Suprapubic skin (tissue), 4 donors: ENCODE measurements at regions not wholly inside any gene's neighbourhood (a gene's known extent, or its start where the extent isn't known, plus 50 kb on each side); places are given as distances from the start of the nearest gene placed in this dataset.

Experiments used
- CTCF ChIP-seq, 2 donors: fragments of 200-600 bp in 1 of 2; fragments of 450-650 bp in 1 of 2; sonication (generic) in 1 of 2; IDR thresholded peaks; one replicate each; pipeline ENCODE4 v1.5.1; 2016 to 2019; ENCODE audit warnings: antibody characterized with exemption in 2 of 2, mild to moderate bottlenecking in 1 of 2, moderate library complexity in 1 of 2
- EP300 ChIP-seq: sonication (generic); formaldehyde crosslinking; IDR thresholded peaks from one replicate; pipeline ENCODE4 v1.6.1; 2017; ENCODE audit warnings: antibody characterized with exemption
- POLR2A ChIP-seq, 2 donors: fragments of 450-650 bp; IDR thresholded peaks; one replicate each; pipeline ENCODE4 v1.6.1; 2017; ENCODE audit warnings: antibody characterized with exemption in 2 of 2, mild to moderate bottlenecking in 2 of 2, moderate library complexity in 2 of 2
- POLR2AphosphoS5 ChIP-seq, 3 donors: sonication (generic); formaldehyde crosslinking; IDR thresholded peaks; one replicate each; pipeline ENCODE4 v1.6.1; 2017; ENCODE audit warnings: antibody characterized with exemption in 3 of 3

GRCh38 chr12:46124132-46124847 is 133.9 kb upstream of the SCAF11 start:
- no peak for TF ChIP-seq CTCF (IDR thresholded peaks at IDR 0.05)
- no peak for TF ChIP-seq POLR2A (IDR thresholded peaks at IDR 0.05)
- TF ChIP-seq EP300: no peak
- no peak for TF ChIP-seq POLR2AphosphoS5 (IDR thresholded peaks at IDR 0.05)
